ENCODE measurements at regions not wholly inside any gene's neighbourhood (a gene's known extent, or its start where the extent isn't known, plus 50 kb on each side); places are given as distances from the start of the nearest gene placed in this dataset.

GRCh38 chr5:114948986-114949621 is 220.6 kb downstream of the TRIM36 start:
- Histone ChIP-seq H3K9me2 (replicated peaks; ENCODE audit: insufficient read depth, low read length) (no peaks in the 10 kb centered on the region), H3K27ac (ENCODE audit: low read length) (no peak overlapping the region), H3K79me2 (ENCODE audit: low read length) (no peaks in the 10 kb centered on the region), H3K4me3 (ENCODE audit: low read length) (no peak overlapping the region), H3K36me3 (replicated peaks; ENCODE audit: insufficient read depth, low read length) (no peaks in the 10 kb centered on the region), H3K27me3 (replicated peaks; ENCODE audit: insufficient read depth, low read length) (no peaks in the 10 kb centered on the region), H2AFZ (ENCODE audit: low read length) (no peak overlapping the region), H3K9me3 (replicated peaks; ENCODE audit: insufficient read depth, low read length) (no peaks in the 10 kb centered on the region), H3K9ac (ENCODE audit: low read length) (no peak overlapping the region), H3K4me1 (ENCODE audit: low read length) (no peaks in the 10 kb centered on the region), H3K4me2 (ENCODE audit: low read depth, low read length) (no peak overlapping the region), H3F3A (ENCODE audit: insufficient read depth, low read length) (no peaks in the 10 kb centered on the region), H4K20me1 (ENCODE audit: insufficient read depth, low read length) (no peaks in the 10 kb centered on the region)
- DNase-seq: no peak
- TF ChIP-seq, protein P1, sequence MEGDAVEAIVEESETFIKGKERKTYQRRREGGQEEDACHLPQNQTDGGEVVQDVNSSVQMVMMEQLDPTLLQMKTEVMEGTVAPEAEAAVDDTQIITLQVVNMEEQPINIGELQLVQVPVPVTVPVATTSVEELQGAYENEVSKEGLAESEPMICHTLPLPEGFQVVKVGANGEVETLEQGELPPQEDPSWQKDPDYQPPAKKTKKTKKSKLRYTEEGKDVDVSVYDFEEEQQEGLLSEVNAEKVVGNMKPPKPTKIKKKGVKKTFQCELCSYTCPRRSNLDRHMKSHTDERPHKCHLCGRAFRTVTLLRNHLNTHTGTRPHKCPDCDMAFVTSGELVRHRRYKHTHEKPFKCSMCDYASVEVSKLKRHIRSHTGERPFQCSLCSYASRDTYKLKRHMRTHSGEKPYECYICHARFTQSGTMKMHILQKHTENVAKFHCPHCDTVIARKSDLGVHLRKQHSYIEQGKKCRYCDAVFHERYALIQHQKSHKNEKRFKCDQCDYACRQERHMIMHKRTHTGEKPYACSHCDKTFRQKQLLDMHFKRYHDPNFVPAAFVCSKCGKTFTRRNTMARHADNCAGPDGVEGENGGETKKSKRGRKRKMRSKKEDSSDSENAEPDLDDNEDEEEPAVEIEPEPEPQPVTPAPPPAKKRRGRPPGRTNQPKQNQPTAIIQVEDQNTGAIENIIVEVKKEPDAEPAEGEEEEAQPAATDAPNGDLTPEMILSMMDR (IDR thresholded peaks at IDR 0.05; ENCODE audit: low read length): no peak
- TF ChIP-seq EZH2phosphoT487 (IDR thresholded peaks at IDR 0.05; ENCODE audit: low read length) (no peak), EZH2 (optimal IDR thresholded peaks at IDR 0.05; ENCODE audit: low read depth, low read length) (no peak)

DNA sequence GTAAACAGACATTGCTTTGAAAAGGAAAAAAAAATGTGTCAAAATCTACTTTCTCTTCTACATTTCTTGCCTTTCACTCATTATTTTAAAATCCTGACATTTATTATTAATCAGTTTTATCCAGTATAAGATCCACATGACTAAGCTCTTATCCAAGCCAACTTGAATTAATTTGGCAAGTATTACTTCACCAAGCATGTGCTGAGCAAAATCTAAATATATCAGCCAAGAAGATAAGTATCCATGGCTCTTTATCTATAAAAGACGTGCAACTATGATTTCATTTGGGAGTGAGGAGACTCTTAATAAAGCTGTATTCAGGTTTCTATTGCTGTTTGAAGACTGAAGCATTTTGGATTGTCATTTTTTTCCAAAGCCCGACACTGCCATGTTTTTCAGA is 221.3 kb downstream of the TRIM36 start:
- no peaks in the 10 kb centered on the region for H3K4me1 ChIP-seq (ENCODE audit: low read length)
- TF ChIP-seq EZH2phosphoT487 (IDR thresholded peaks at IDR 0.05; ENCODE audit: low read length) (no peak), EZH2 (optimal IDR thresholded peaks at IDR 0.05; ENCODE audit: low read depth, low read length) (no peak)
- TF ChIP-seq, protein P1 (IDR thresholded peaks at IDR 0.05; ENCODE audit: low read length): no peak
- DNase-seq: no peak
- H4K20me1 ChIP-seq (ENCODE audit: insufficient read depth, low read length): no peaks in the 10 kb centered on the region
- H3K36me3 ChIP-seq (replicated peaks; ENCODE audit: insufficient read depth, low read length): no peaks in the 10 kb centered on the region
- no peaks in the 10 kb centered on the region for H3K27me3 ChIP-seq (replicated peaks; ENCODE audit: insufficient read depth, low read length)
- H3K4me2 ChIP-seq (ENCODE audit: low read depth, low read length): no peak overlapping the region
- no peak overlapping the region for H3K9ac ChIP-seq (ENCODE audit: low read length)
- H3K79me2 ChIP-seq (ENCODE audit: low read length): no peaks in the 10 kb centered on the region
- no peak overlapping the region for H2AFZ ChIP-seq (ENCODE audit: low read length)
- no peaks in the 10 kb centered on the region for H3K9me3 ChIP-seq (replicated peaks; ENCODE audit: insufficient read depth, low read length)
- no peak overlapping the region for H3K27ac ChIP-seq (ENCODE audit: low read length)
- no peaks in the 10 kb centered on the region for H3K9me2 ChIP-seq (replicated peaks; ENCODE audit: insufficient read depth, low read length)
- no peak overlapping the region for H3K4me3 ChIP-seq (ENCODE audit: low read length)
- H3F3A ChIP-seq (ENCODE audit: insufficient read depth, low read length): no peaks in the 10 kb centered on the region

- Histone ChIP-seq H3K9me3 (replicated peaks; ENCODE audit: insufficient read depth, low read length) (no peaks in the 10 kb centered on the region), H3K79me2 (ENCODE audit: low read length) (no peaks in the 10 kb centered on the region)
These were observed 229.0 kb downstream of the TRIM36 start for GRCh38 chr5:114940709-114941108.

More at GRCh38 chr5:114940709-114941108, 229.0 kb downstream of the TRIM36 start:
- H3K27ac ChIP-seq (ENCODE audit: low read length): no peak overlapping the region
- H3F3A ChIP-seq (ENCODE audit: insufficient read depth, low read length): no peaks in the 10 kb centered on the region
- H3K4me3 ChIP-seq (ENCODE audit: low read length): no peak overlapping the region
- no peaks in the 10 kb centered on the region for H4K20me1 ChIP-seq (ENCODE audit: insufficient read depth, low read length)
- TF ChIP-seq EZH2phosphoT487 (IDR thresholded peaks at IDR 0.05; ENCODE audit: low read length) (no peak), EZH2 (optimal IDR thresholded peaks at IDR 0.05; ENCODE audit: low read depth, low read length) (no peak)
- TF ChIP-seq, protein P1 (IDR thresholded peaks at IDR 0.05; ENCODE audit: low read length): no peak
- no peak overlapping the region for H3K4me2 ChIP-seq (ENCODE audit: low read depth, low read length)
- no peaks in the 10 kb centered on the region for H3K27me3 ChIP-seq (replicated peaks; ENCODE audit: insufficient read depth, low read length)
- DNase-seq: no peak
- no peaks in the 10 kb centered on the region for H3K36me3 ChIP-seq (replicated peaks; ENCODE audit: insufficient read depth, low read length)
- no peak overlapping the region for H3K9ac ChIP-seq (ENCODE audit: low read length)
- H3K9me2 ChIP-seq (replicated peaks; ENCODE audit: insufficient read depth, low read length): no peaks in the 10 kb centered on the region
- no peaks in the 10 kb centered on the region for H3K4me1 ChIP-seq (ENCODE audit: low read length)
- no peak overlapping the region for H2AFZ ChIP-seq (ENCODE audit: low read length)
